ENCODE measurements at regions not wholly inside any gene's neighbourhood (a gene's known extent, or its start where the extent isn't known, plus 50 kb on each side); places are given as distances from the start of the nearest gene placed in this dataset.

GRCh38 chr10:129343141-129343540 is 123.9 kb upstream of the MGMT start:
- ChIA-PET POLR2A (no interaction called here), CTCF (ENCODE audit: low intra/inter-chr PET ratio) (no interaction called here)
- Histone ChIP-seq H3K79me2 (ENCODE audit: control insufficient read depth, insufficient read depth, low read length) (no peaks in the 10 kb centered on the region), H3K9me3 (replicated peaks; ENCODE audit: control insufficient read depth, insufficient read depth, low read depth, low read length) (no peaks in the 10 kb centered on the region), H4K20me1 (replicated peaks; ENCODE audit: control insufficient read depth, insufficient read depth, low read length) (no peaks in the 10 kb centered on the region), H3K27ac (ENCODE audit: extremely low read depth, low read depth, low read length) (no peak overlapping the region), H3K4me1 (replicated peaks in 1 of 2; ENCODE audit: control insufficient read depth in 2 of 2, insufficient read depth in 2 of 2, low read length in 2 of 2) (no peaks in the 10 kb centered on the region), H3K4me2 (ENCODE audit: insufficient read depth, low read length) (no peak overlapping the region), H3K36me3 (ENCODE audit: control insufficient read depth, insufficient read depth, low read length) (no peaks in the 10 kb centered on the region), H3K9ac (ENCODE audit: insufficient read depth in 1 of 2, low read depth in 2 of 2, low read length in 2 of 2) (no peak overlapping the region), H3K9me1 (ENCODE audit: control insufficient read depth, insufficient read depth, low read length) (no peaks in the 10 kb centered on the region), H3K27me3 (ENCODE audit: control insufficient read depth in 2 of 2, insufficient read depth in 2 of 2, low read length in 2 of 2) (peaks cover 0 to 18% of the 10 kb centered on the region in 2 experiments; a peak in 3 of 5 replicates), H3K4me3 (no peak overlapping the region), H2AFZ (ENCODE audit: low read depth, low read length) (no peak overlapping the region)
- in situ Hi-C loops (cut with MboI) (no loop called here), intact Hi-C loops (cut with micrococcal nuclease) (no loop called here)
- FAIRE-seq: no peak
- DNase-seq (ENCODE audit: extremely low read depth in 1 of 4, low spot score in 3 of 4): no peak
- TF ChIP-seq SMAD4 (CRISPR knock-in tag; conservative IDR thresholded peaks at IDR 0.05): no peak
- TF ChIP-seq POLR2B (IDR thresholded peaks at IDR 0.05; ENCODE audit: low read depth, partially characterized antibody): no peak
- no peak for TF ChIP-seq LEF1 (IDR thresholded peaks at IDR 0.05)
- no peak for TF ChIP-seq CTBP1 (IDR thresholded peaks at IDR 0.05; ENCODE audit: borderline replicate concordance)
- TF ChIP-seq, protein P1, sequence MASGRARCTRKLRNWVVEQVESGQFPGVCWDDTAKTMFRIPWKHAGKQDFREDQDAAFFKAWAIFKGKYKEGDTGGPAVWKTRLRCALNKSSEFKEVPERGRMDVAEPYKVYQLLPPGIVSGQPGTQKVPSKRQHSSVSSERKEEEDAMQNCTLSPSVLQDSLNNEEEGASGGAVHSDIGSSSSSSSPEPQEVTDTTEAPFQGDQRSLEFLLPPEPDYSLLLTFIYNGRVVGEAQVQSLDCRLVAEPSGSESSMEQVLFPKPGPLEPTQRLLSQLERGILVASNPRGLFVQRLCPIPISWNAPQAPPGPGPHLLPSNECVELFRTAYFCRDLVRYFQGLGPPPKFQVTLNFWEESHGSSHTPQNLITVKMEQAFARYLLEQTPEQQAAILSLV (tag; IDR thresholded peaks at IDR 0.05): no peak
- TF ChIP-seq LARP7 (IDR thresholded peaks at IDR 0.05): no peak
- TF ChIP-seq HDGF (IDR thresholded peaks at IDR 0.05): no peak
- TF ChIP-seq, protein P2, sequence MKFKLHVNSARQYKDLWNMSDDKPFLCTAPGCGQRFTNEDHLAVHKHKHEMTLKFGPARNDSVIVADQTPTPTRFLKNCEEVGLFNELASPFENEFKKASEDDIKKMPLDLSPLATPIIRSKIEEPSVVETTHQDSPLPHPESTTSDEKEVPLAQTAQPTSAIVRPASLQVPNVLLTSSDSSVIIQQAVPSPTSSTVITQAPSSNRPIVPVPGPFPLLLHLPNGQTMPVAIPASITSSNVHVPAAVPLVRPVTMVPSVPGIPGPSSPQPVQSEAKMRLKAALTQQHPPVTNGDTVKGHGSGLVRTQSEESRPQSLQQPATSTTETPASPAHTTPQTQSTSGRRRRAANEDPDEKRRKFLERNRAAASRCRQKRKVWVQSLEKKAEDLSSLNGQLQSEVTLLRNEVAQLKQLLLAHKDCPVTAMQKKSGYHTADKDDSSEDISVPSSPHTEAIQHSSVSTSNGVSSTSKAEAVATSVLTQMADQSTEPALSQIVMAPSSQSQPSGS (CRISPR knock-in tag; IDR thresholded peaks at IDR 0.05): no peak
- WGBS (ENCODE audit: insufficient coverage, low coverage, missing lambda C conversion rate): 0% methylated on average over 5 of the region's 9 CpGs
- ATAC-seq: no peak
- BruUV-seq (replicated peaks): no TSS peak

Data from K562 (cell line).